ENCODE measurements at regions not wholly inside any gene's neighbourhood (a gene's known extent, or its start where the extent isn't known, plus 50 kb on each side); places are given as distances from the start of the nearest gene placed in this dataset.

GRCh38 chr13:55682776-55683175 is 1457.9 kb upstream of the PRR20A start:
- no peak for DNase-seq (ENCODE audit: low read depth)
- no peak overlapping the region for H3K4me3 ChIP-seq (ENCODE audit: low read depth, low read length)

GRCh38 chr13:55705526-55705925 is 1435.2 kb upstream of the PRR20A start:
- no peak for TF ChIP-seq CTCF (conservative IDR thresholded peaks at IDR 0.05; ENCODE audit: low read depth, low read length)
- H3K4me3 ChIP-seq (ENCODE audit: low read depth, low read length) = no peak overlapping the region
- DNase-seq (ENCODE audit: low read depth) = no peak

More at GRCh38 chr13:55682776-55683175, 1457.9 kb upstream of the PRR20A start:
- no peak for TF ChIP-seq CTCF (conservative IDR thresholded peaks at IDR 0.05; ENCODE audit: low read depth, low read length)

GRCh38 chr13:55705971-55706370 is 1434.7 kb upstream of the PRR20A start:
- no peak for TF ChIP-seq CTCF (conservative IDR thresholded peaks at IDR 0.05; ENCODE audit: low read depth, low read length)
- no peak for DNase-seq (ENCODE audit: low read depth)
- no peak overlapping the region for H3K4me3 ChIP-seq (ENCODE audit: low read depth, low read length)

- H3K4me3 ChIP-seq (ENCODE audit: low read depth, low read length) = no peak overlapping the region
- no peak for DNase-seq (ENCODE audit: low read depth)
- no peak for TF ChIP-seq CTCF (conservative IDR thresholded peaks at IDR 0.05; ENCODE audit: low read depth, low read length)
Measured at GRCh38 chr13:55714120-55714519, 1426.6 kb upstream of the PRR20A start.

DNA sequence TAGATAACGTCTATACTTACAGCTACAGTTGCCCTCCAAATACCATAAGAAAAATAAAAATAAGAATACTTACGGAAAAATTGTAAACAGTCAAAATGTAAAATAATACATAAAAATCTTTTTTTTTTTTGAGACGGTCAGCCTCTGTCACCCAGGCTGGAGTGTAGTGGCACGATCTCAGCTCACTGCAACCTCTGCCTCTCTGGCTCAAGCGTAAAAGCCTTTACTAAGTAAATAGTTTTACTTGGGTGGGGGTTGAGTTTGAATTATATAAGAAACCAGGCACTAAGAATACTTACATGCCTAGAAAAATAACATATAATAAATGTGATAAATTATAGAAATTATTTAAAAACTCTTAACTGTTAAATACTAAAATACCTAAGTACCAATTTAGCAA is 1413.0 kb upstream of the PRR20A start:
- H3K4me3 ChIP-seq (ENCODE audit: low read depth, low read length) = no peak overlapping the region
- TF ChIP-seq CTCF (conservative IDR thresholded peaks at IDR 0.05; ENCODE audit: low read depth, low read length) = no peak
- DNase-seq (ENCODE audit: low read depth) = no peak

DNA sequence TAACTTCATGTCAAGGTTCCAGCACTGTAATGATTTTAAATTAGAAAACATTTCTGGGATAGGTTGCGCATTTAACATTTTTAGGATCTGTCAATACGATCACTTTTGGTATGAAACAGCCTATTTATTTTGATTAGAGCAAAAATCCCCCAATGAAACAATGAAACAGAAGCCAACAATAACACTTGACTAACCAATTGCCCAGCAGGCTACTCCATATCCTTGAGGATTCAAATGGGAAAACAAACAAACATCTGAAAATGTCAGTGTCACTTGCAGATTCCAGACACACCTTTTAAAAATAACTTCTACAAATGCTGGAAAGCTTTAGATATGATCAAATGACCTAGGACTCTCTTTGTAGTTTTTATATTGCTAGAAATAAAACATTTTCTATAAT is 1412.5 kb upstream of the PRR20A start:
- no peak for TF ChIP-seq CTCF (conservative IDR thresholded peaks at IDR 0.05; ENCODE audit: low read depth, low read length)
- H3K4me3 ChIP-seq (ENCODE audit: low read depth, low read length) = no peak overlapping the region
- no peak for DNase-seq (ENCODE audit: low read depth)

- TF ChIP-seq CTCF (conservative IDR thresholded peaks at IDR 0.05; ENCODE audit: low read depth, low read length) = no peak
- DNase-seq (ENCODE audit: low read depth) = no peak
- no peak overlapping the region for H3K4me3 ChIP-seq (ENCODE audit: low read depth, low read length)
Measured at GRCh38 chr13:55745828-55746227, 1394.9 kb upstream of the PRR20A start.
